ENCODE measurements at regions not wholly inside any gene's neighbourhood (a gene's known extent, or its start where the extent isn't known, plus 50 kb on each side); places are given as distances from the start of the nearest gene placed in this dataset.

DNA sequence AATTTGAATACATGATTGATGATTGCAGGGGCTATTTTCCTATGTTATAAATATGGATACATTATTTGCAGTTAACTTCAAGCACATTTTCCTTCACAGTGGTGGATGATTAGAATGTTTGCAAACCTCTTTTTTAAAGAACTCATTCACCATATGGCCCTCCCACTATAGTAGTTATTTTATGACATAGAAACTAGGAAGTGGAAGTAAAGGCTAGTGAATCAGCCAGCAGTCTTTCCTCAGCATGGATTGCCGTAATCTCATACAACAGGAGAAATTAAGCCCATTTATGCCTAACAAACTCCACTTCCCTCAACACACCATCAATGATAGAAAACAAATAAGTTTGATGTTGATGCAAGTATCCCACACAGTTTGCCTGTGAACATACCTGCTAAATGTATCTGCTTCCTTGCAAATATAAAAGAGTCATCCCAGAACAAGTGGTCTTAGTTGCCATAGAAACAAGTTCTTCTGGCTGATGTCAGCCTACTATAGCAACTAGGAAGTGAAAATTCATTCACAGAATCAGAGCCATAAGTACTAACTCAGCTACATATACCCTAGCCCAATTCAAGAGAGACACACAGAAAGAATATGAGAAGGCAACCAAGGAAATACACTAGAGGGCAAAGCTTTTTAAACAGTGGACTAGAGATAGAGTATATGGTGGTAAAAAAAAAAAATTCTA is 100.9 kb upstream of the RADX start:
- ChIA-PET CTCF (no interaction called here), POLR2A (ENCODE audit: low non-redundant PET) (no interaction called here)
- Histone ChIP-seq H3K27me3 (replicated peaks; ENCODE audit: insufficient read depth, low read depth, low read length, poor library complexity) (peaks cover 6% of the 10 kb centered on the region), H3K27ac (ENCODE audit: low read depth, low read length, poor library complexity, severe bottlenecking) (no peak overlapping the region), H3K36me3 (ENCODE audit: insufficient read depth, low read length, poor library complexity, severe bottlenecking) (no peaks in the 10 kb centered on the region), H3K9me3 (ENCODE audit: low read depth, low read length, poor library complexity, severe bottlenecking) (no peaks in the 10 kb centered on the region), H3K4me3 (ENCODE audit: low read depth, low read length, poor library complexity, severe bottlenecking) (no peak overlapping the region), H3K4me1 (ENCODE audit: insufficient read depth, low read length, poor library complexity, severe bottlenecking) (no peaks in the 10 kb centered on the region)
- BruUV-seq (replicated peaks): no TSS peak
- no peak for DNase-seq (ENCODE audit: low spot score)
- TF ChIP-seq, protein P1, sequence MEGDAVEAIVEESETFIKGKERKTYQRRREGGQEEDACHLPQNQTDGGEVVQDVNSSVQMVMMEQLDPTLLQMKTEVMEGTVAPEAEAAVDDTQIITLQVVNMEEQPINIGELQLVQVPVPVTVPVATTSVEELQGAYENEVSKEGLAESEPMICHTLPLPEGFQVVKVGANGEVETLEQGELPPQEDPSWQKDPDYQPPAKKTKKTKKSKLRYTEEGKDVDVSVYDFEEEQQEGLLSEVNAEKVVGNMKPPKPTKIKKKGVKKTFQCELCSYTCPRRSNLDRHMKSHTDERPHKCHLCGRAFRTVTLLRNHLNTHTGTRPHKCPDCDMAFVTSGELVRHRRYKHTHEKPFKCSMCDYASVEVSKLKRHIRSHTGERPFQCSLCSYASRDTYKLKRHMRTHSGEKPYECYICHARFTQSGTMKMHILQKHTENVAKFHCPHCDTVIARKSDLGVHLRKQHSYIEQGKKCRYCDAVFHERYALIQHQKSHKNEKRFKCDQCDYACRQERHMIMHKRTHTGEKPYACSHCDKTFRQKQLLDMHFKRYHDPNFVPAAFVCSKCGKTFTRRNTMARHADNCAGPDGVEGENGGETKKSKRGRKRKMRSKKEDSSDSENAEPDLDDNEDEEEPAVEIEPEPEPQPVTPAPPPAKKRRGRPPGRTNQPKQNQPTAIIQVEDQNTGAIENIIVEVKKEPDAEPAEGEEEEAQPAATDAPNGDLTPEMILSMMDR (conservative IDR thresholded peaks at IDR 0.05; ENCODE audit: low read depth, low read length): no peak
- no peak for TF ChIP-seq EZH2 (IDR thresholded peaks at IDR 0.05; ENCODE audit: borderline replicate concordance, low read depth, low read length, poor library complexity, severe bottlenecking)
- intact Hi-C loops (cut with micrococcal nuclease; ENCODE audit: unreplicated experiment): no loop called here

Data from A673 (cell line).